Peyer's patch (tissue), 4 donors: ENCODE measurements at regions not wholly inside any gene's neighbourhood (a gene's known extent, or its start where the extent isn't known, plus 50 kb on each side); places are given as distances from the start of the nearest gene placed in this dataset.
"Not testable (repeated sequence)": the region's sequence is repeated elsewhere in the genome, so short reads cannot be mapped to it uniquely, and the experiment has no call there.

ENCODE experiments used
- DNase-seq, 3 donors: peaks; one replicate each; pipeline ENCODE4 v3.0.0-alpha.2; 2017 to 2019
- H3K27ac ChIP-seq, 4 donors: fragments of 200-600 bp; sonication (generic); one replicate each; pipeline ENCODE4 v1.5.1; 2016 to 2019
- H3K27me3 ChIP-seq, 2 donors: fragments of 200-600 bp; sonication (generic); one replicate each; pipeline ENCODE4 v1.5.1; 2019
- H3K36me3 ChIP-seq, 3 donors: fragments of 200-600 bp; sonication (generic); one replicate each; pipeline ENCODE4 v1.5.1; 2016 to 2019
- H3K4me1 ChIP-seq, 4 donors: fragments of 200-600 bp; sonication (generic); one replicate each; pipeline ENCODE4 v1.5.1; 2016 to 2019
- H3K4me3 ChIP-seq, 4 donors: fragments of 200-600 bp; sonication (generic); 1 replicate in 3 of 4; 2 replicates in 1 of 4; pipeline ENCODE4 v1.5.1; 2016 to 2019; ENCODE audit warnings: mild to moderate bottlenecking in 1 of 4
- H3K9me3 ChIP-seq, 4 donors: fragments of 200-600 bp; sonication (generic); one replicate each; pipeline ENCODE4 v1.5.1; 2016 to 2019; ENCODE audit warnings: mild to moderate bottlenecking in 1 of 4
- CTCF ChIP-seq, 6 experiments: fragments of 450-650 bp in 4 of 6; fragments of 200-600 bp in 2 of 6; sonication (generic) in 1 of 6; IDR thresholded peaks; one replicate each; pipeline ENCODE4 v1.5.1; 2017 to 2019; ENCODE audit warnings: antibody characterized with exemption in 6 of 6, mild to moderate bottlenecking in 3 of 6, moderate library complexity in 1 of 6
- POLR2A ChIP-seq, 2 donors: fragments of 450-650 bp; IDR thresholded peaks; one replicate each; pipeline ENCODE4 v1.5.1; 2017; ENCODE audit warnings: antibody characterized with exemption in 2 of 2, mild to moderate bottlenecking in 2 of 2, moderate library complexity in 2 of 2

- Histone ChIP-seq H3K27ac (no peak overlapping the region), H3K4me3 (no peak overlapping the region), H3K9me3 (no peaks in the 10 kb centered on the region), H3K4me1 (no peaks in the 10 kb centered on the region), H3K27me3 (no peaks in the 10 kb centered on the region), H3K36me3 (no peaks in the 10 kb centered on the region)
- DNase-seq, result no peak
- no peak for TF ChIP-seq CTCF (IDR thresholded peaks at IDR 0.05)
- no peak for TF ChIP-seq POLR2A (IDR thresholded peaks at IDR 0.05)
These were observed 170.0 kb downstream of the FCRL5 start for GRCh38 chr1:157382351-157382750.

GRCh38 chr1:157380523-157380922 lies 171.8 kb downstream of the FCRL5 start:
- Histone ChIP-seq H3K27me3 (no peaks in the 10 kb centered on the region), H3K4me3 (no peak overlapping the region), H3K4me1 (no peaks in the 10 kb centered on the region), H3K27ac (no peak overlapping the region), H3K9me3 (no peaks in the 10 kb centered on the region), H3K36me3 (no peaks in the 10 kb centered on the region)
- no peak for DNase-seq
- TF ChIP-seq POLR2A (IDR thresholded peaks at IDR 0.05), result no peak
- no peak for TF ChIP-seq CTCF (IDR thresholded peaks at IDR 0.05)

- not testable (repeated sequence) for H3K9me3 ChIP-seq, H3K4me1 ChIP-seq, H3K27me3 ChIP-seq, H3K4me3 ChIP-seq, H3K36me3 ChIP-seq, H3K27ac ChIP-seq
- DNase-seq, result peak in 2 of 3 donors; percentile 23 to 66
- peak in 4 of 6 experiments; percentile 37 to 46 (median 41) for TF ChIP-seq CTCF (IDR thresholded peaks at IDR 0.05)
These were observed 175.0 kb downstream of the FCRL5 start for GRCh38 chr1:157377280-157377713.

- H3K27ac ChIP-seq, result no peak overlapping the region
- no peaks in the 10 kb centered on the region for H3K36me3 ChIP-seq
- H3K4me1 ChIP-seq, result no peaks in the 10 kb centered on the region
- TF ChIP-seq POLR2A (IDR thresholded peaks at IDR 0.05), result no peak
- no peak for TF ChIP-seq CTCF (IDR thresholded peaks at IDR 0.05)
- H3K4me3 ChIP-seq, result no peak overlapping the region
- no peaks in the 10 kb centered on the region for H3K9me3 ChIP-seq
- no peaks in the 10 kb centered on the region for H3K27me3 ChIP-seq
- DNase-seq, result no peak
These were observed 175.6 kb downstream of the FCRL5 start for GRCh38 chr1:157376681-157377080.

GRCh38 chr1:157372311-157372710 lies 180.0 kb downstream of the FCRL5 start:
- not testable (repeated sequence) for DNase-seq, H3K4me1 ChIP-seq, H3K27me3 ChIP-seq, H3K27ac ChIP-seq, H3K36me3 ChIP-seq, H3K4me3 ChIP-seq, H3K9me3 ChIP-seq

- H3K9me3 ChIP-seq, result no peaks in the 10 kb centered on the region
- H3K4me1 ChIP-seq, result peaks cover 0 to 5% (median 0%) of the 10 kb centered on the region in 4 donors
- DNase-seq, result no peak
- H3K27ac ChIP-seq, result no peak overlapping the region
- TF ChIP-seq POLR2A (IDR thresholded peaks at IDR 0.05) (no peak), CTCF (IDR thresholded peaks at IDR 0.05) (no peak)
- no peak overlapping the region for H3K4me3 ChIP-seq
- no peaks in the 10 kb centered on the region for H3K36me3 ChIP-seq
- no peaks in the 10 kb centered on the region for H3K27me3 ChIP-seq
These were observed 180.5 kb downstream of the FCRL5 start for GRCh38 chr1:157371826-157372225.
